Thyroid gland (tissue), 4 donors: ENCODE measurements at regions not wholly inside any gene's neighbourhood (a gene's known extent, or its start where the extent isn't known, plus 50 kb on each side); places are given as distances from the start of the nearest gene placed in this dataset.

Experiments used
- DNase-seq, 2 donors: peaks; one replicate each; pipeline ENCODE4 v3.0.0-alpha.2; 2019
- H3K27ac ChIP-seq, 3 donors: fragments of 200-600 bp; sonication (generic); 1 replicate in 2 of 3; 2 replicates in 1 of 3; pipeline ENCODE4 v1.5.1; 2016 to 2019; ENCODE audit warnings: mild to moderate bottlenecking in 1 of 3, moderate library complexity in 1 of 3
- H3K27me3 ChIP-seq: fragments of 200-600 bp; sonication (generic); one replicate; pipeline ENCODE4 v1.5.1; 2019
- H3K36me3 ChIP-seq, 2 donors: fragments of 200-600 bp; sonication (generic); one replicate each; pipeline ENCODE4 v1.5.1; 2016 to 2019
- H3K4me1 ChIP-seq, 2 donors: fragments of 200-600 bp; sonication (generic); one replicate each; pipeline ENCODE4 v1.5.1; 2017 to 2019
- H3K4me3 ChIP-seq, 3 donors: fragments of 200-600 bp; sonication (generic); replicated peaks in 1 of 3; 1 replicate in 2 of 3; 2 replicates in 1 of 3; pipeline ENCODE4 v1.5.1; 2016; ENCODE audit warnings: mild to moderate bottlenecking in 1 of 3
- H3K9me3 ChIP-seq: fragments of 200-600 bp; sonication (generic); one replicate; pipeline ENCODE4 v1.5.1; 2017
- POLR2A ChIP-seq, 2 donors: fragments of 450-650 bp; IDR thresholded peaks; one replicate each; pipeline ENCODE4 v1.6.1; 2017; ENCODE audit warnings: antibody characterized with exemption in 2 of 2, mild to moderate bottlenecking in 2 of 2, moderate library complexity in 1 of 2
- WGBS, 2 donors: methylation state at CpG; one replicate each; pipeline ENCODE4 v1.1.5; 2017; 5-methylcytosine and 5-hydroxymethylcytosine counted together
- intact Hi-C: fragments of 100-400 bp; cut with DNase I; formaldehyde crosslinking; loops from one replicate; pipeline ENCODE4 v1.15.1; 2023
- TF ChIP-seq, protein P1 (sequence below), 6 experiments: fragments of 200-600 bp in 3 of 6; fragments of 450-650 bp in 3 of 6; sonication (generic) in 3 of 6; IDR thresholded peaks; one replicate each; pipeline ENCODE4 v1.5.1; 2016 to 2019; ENCODE audit warnings: antibody characterized with exemption in 6 of 6, mild to moderate bottlenecking in 2 of 6, inconsistent platforms in 1 of 6, moderate library complexity in 1 of 6

DNA sequence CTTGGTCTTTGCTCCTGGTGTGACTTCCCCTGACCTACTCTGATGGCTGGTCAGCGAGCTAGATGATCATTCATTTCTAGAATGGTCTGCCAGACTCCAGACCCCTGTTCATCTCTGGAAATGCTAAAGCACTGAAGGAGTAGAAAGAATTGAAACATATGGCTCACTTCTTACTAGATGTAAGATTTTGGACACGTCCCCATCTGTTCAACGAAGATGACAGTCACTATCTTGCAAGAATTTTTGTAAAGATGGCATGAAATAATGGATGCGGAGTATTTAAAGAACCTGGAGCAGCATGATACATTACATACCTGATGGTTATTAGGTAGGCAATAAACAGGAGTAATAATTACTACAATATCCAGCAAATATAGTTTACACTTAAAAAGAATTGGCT is 252.7 kb upstream of the SDK2 start:
- TF ChIP-seq POLR2A (IDR thresholded peaks at IDR 0.05): no peak
- TF ChIP-seq, protein P1, sequence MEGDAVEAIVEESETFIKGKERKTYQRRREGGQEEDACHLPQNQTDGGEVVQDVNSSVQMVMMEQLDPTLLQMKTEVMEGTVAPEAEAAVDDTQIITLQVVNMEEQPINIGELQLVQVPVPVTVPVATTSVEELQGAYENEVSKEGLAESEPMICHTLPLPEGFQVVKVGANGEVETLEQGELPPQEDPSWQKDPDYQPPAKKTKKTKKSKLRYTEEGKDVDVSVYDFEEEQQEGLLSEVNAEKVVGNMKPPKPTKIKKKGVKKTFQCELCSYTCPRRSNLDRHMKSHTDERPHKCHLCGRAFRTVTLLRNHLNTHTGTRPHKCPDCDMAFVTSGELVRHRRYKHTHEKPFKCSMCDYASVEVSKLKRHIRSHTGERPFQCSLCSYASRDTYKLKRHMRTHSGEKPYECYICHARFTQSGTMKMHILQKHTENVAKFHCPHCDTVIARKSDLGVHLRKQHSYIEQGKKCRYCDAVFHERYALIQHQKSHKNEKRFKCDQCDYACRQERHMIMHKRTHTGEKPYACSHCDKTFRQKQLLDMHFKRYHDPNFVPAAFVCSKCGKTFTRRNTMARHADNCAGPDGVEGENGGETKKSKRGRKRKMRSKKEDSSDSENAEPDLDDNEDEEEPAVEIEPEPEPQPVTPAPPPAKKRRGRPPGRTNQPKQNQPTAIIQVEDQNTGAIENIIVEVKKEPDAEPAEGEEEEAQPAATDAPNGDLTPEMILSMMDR (IDR thresholded peaks at IDR 0.05): no peak

DNA sequence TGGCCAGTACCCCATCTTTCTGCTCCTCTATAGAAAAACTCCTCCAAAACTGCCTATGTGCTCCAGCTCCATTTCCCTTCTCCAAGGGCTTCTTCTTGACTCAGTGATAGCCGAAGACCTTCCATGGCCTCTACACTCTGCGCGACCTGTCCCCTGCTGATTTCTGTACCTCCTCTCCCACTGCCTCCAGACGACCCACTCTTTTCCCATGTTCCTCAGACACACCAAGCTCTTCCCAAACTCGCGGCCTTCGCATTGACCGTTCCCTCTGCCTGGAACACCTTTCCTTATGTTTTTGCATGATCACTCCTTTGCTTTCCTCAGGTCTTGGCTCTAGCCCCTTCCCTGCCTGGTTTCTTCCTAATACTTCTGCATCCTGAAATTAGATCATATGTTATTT is 255.6 kb upstream of the SDK2 start:
- Histone ChIP-seq H3K36me3 (no peaks in the 10 kb centered on the region), H3K4me3 (no peak overlapping the region), H3K9me3 (no peaks in the 10 kb centered on the region), H3K27me3 (peaks cover 4% of the 10 kb centered on the region), H3K27ac (no peak overlapping the region), H3K4me1 (peaks cover 10 to 18% of the 10 kb centered on the region in 2 donors)
- TF ChIP-seq POLR2A (IDR thresholded peaks at IDR 0.05): no peak
- TF ChIP-seq, protein P1 (IDR thresholded peaks at IDR 0.05): no peak
- no peak for DNase-seq
- intact Hi-C loops: no loop called here
- WGBS, 2 donors: 95 to 97% methylated on average over 8 of the region's 8 CpGs

More for the DNA sequence above, 252.7 kb upstream of the SDK2 start:
- intact Hi-C loops: no loop called here
- Histone ChIP-seq H3K9me3 (no peaks in the 10 kb centered on the region), H3K4me3 (no peak overlapping the region), H3K36me3 (no peaks in the 10 kb centered on the region), H3K27me3 (peaks cover 4% of the 10 kb centered on the region), H3K27ac (no peak overlapping the region), H3K4me1 (peaks cover 4 to 6% of the 10 kb centered on the region in 2 donors)
- DNase-seq: no peak
- WGBS, 2 donors: 78 to 81% methylated on average over 4 of the region's 4 CpGs

DNA sequence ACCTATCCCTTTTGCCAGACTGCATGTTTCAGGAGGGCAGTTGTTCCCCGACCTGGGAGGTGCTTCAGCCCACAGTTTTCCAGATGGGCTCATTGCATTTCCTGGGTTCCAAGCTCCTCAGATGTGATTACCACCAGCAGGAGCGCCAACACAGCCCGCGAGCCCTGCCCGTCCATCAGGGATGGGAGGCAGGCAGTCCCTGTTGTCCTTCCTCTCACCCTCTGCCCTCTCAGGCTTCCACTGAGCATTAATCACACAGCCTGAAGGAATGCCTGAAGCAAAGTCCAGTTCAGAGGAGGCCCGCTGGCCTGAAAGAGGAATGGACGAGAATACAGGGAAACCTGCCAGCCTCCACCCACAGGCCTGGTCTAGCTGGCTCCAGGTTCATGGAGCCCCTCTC is 256.3 kb upstream of the SDK2 start:
- no peak overlapping the region for H3K27ac ChIP-seq
- no peaks in the 10 kb centered on the region for H3K36me3 ChIP-seq
- H3K9me3 ChIP-seq: no peaks in the 10 kb centered on the region
- H3K27me3 ChIP-seq: peaks cover 4% of the 10 kb centered on the region
- intact Hi-C loops: no loop called here
- H3K4me3 ChIP-seq: no peak overlapping the region
- DNase-seq: no peak
- H3K4me1 ChIP-seq: peaks cover 10 to 18% of the 10 kb centered on the region in 2 donors
- WGBS, 2 donors: 70 to 81% methylated on average over 7 of the region's 7 CpGs
- no peak for TF ChIP-seq POLR2A (IDR thresholded peaks at IDR 0.05)
- TF ChIP-seq, protein P1 (IDR thresholded peaks at IDR 0.05): no peak

DNA sequence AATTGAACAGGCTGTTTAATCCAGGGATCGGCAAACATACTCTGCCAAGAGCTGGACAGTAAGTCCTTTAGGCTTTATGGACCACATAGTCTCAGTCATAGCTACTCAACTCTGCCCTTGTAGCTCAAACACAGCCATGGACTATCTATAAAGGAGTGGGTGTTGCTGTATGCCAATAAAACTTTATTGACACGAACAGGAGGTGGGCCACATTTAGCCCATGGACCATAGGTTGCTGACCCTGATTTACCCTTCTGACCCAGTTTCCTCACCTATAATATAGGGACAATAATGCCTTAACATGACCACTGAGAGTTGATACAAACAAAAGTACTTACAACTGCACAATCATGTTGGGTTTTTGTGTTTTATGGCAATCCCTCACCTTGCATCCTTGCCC is 257.0 kb upstream of the SDK2 start:
- H3K27me3 ChIP-seq: peaks cover 4% of the 10 kb centered on the region
- DNase-seq: no peak
- H3K36me3 ChIP-seq: no peaks in the 10 kb centered on the region
- whole genome bisulfite sequencing, 2 donors: 86 to 87% methylated on average over 2 of the region's 2 CpGs
- intact Hi-C loops: no loop called here
- H3K9me3 ChIP-seq: no peaks in the 10 kb centered on the region
- no peak for TF ChIP-seq POLR2A (IDR thresholded peaks at IDR 0.05)
- TF ChIP-seq, protein P1 (IDR thresholded peaks at IDR 0.05): no peak
- H3K4me1 ChIP-seq: peaks cover 10 to 18% of the 10 kb centered on the region in 2 donors
- no peak overlapping the region for H3K4me3 ChIP-seq
- H3K27ac ChIP-seq: no peak overlapping the region

DNA sequence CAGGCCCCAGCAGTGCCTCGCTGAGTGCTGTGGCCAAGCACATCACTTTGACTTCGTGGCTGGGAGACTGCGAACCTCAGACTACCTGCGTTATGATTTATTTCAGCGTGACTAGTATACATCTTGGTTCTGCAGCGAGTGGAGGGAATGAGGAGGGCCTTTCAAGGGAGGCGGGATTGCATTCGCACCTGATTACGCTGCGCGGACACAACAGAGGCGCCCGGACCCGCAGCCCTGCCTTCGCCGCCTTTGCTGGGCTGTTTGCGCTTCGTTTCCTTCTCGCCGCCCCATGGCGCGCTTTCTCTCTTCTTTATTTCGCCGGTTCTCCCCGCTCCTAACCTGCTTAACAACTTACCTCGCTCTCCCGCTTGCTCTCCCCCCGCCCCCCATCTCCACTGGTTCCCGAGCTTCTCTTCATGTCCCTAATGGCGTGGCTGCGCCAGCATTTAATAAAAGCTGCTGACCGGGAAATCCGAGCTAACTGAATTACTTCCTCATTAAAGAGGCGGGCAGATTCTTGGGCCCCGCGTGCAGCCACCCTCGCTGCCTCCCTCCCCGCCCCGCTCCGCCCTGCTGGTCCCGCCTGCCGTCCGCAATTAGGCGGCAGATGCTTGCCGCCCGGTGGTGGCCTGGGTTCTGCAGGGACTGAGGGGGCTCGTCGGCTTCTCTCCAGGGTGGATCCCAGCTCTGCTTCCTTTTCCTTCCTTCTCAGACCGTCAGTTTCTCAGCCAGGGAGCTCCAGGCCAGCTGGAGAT is 257.6 kb upstream of the SDK2 start:
- peaks cover 4% of the 10 kb centered on the region for H3K27me3 ChIP-seq

More for the DNA sequence above, 257.6 kb upstream of the SDK2 start:
- peak overlapping the region in 1 of 3 donors; percentile 12 for H3K4me3 ChIP-seq
- DNase-seq: peak; percentile 25 to 28
- 5 to 6% methylated on average over 35 to 45 of the region's 49 CpGs for WGBS, 2 donors
- intact Hi-C loops: no loop called here
- H3K27ac ChIP-seq: no peak overlapping the region
- H3K36me3 ChIP-seq: no peaks in the 10 kb centered on the region
- TF ChIP-seq, protein P1 (IDR thresholded peaks at IDR 0.05): no peak
- H3K9me3 ChIP-seq: no peaks in the 10 kb centered on the region
- peaks cover 10 to 18% of the 10 kb centered on the region in 2 donors for H3K4me1 ChIP-seq
